ENCODE measurements at regions not wholly inside any gene's neighbourhood (a gene's known extent, or its start where the extent isn't known, plus 50 kb on each side); places are given as distances from the start of the nearest gene placed in this dataset. TPM values are rescaled to one million over a fixed set of nuclear protein-coding genes. Genes with fewer than 3 reads are reported as not detected.

DNA sequence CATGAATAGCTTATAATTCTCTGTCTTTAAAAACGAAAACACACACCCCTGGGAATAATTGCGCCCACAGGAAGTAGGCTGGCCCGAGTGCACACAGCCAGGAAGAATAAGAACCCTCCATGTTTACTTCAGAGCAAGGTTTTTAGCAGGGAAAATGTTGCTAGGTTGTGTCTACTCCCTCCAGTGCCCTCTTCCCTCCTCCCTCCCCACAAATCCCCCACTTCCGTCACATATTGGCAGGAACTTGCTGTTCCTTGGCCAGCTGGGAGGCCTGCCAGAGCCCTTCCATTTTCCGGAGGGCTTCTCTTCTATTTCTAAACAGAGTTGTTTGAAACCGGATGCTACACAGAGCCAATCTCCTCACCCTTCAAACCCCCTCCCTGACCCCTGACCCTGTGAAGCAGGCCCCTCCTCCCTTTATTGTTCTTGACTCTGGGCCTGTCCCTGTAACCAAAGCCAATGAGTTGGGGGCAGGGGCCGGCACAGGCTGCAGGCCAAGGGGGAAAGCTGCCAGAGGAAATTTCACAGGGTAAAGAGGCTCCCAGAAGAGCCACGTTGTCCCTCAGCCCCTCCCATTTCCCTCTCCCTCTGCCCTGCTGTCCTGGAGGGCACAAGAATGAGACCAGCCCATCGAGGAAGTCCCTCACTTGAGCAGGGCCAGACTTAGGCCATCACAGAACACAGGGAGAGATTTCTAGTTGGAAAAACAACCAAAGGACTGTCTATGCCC is 49.8 kb upstream of the LGALSL start:
- peak; percentile 58 for DNase-seq

Small RNAs in the stretch of these regions (small RNA-seq; reads per million reads assigned to genes)
- gene AC012368.3 (not detected), gene MIR4433B (not detected)
